ENCODE measurements at regions not wholly inside any gene's neighbourhood (a gene's known extent, or its start where the extent isn't known, plus 50 kb on each side); places are given as distances from the start of the nearest gene placed in this dataset.
"Not testable (repeated sequence)": the region's sequence is repeated elsewhere in the genome, so short reads cannot be mapped to it uniquely, and the experiment has no call there.

- DNase-seq (ENCODE audit: low spot score) = not testable (repeated sequence)
Observed at GRCh38 chr1:143842058-143842457, 129.7 kb downstream of the FAM72C start.

- DNase-seq (ENCODE audit: low spot score) = not testable (repeated sequence)
Observed at GRCh38 chr1:143839182-143839581, 132.6 kb downstream of the FAM72C start.

GRCh38 chr1:143838598-143838929 lies 133.2 kb downstream of the FAM72C start:
- not testable (repeated sequence) for DNase-seq (ENCODE audit: low spot score)

GRCh38 chr1:143837924-143838597 lies 133.7 kb downstream of the FAM72C start:
- DNase-seq (ENCODE audit: low spot score) = not testable (repeated sequence)

GRCh38 chr1:143833376-143833775 lies 138.4 kb downstream of the FAM72C start:
- DNase-seq (ENCODE audit: low spot score) = not testable (repeated sequence)

- not testable (repeated sequence) for DNase-seq (ENCODE audit: low spot score)
Observed at GRCh38 chr1:143832379-143832716, 139.4 kb downstream of the FAM72C start.

- not testable (repeated sequence) for DNase-seq (ENCODE audit: low spot score)
Observed at GRCh38 chr1:143831479-143832378, 140.1 kb downstream of the FAM72C start.

GRCh38 chr1:143826162-143826561 lies 145.6 kb downstream of the FAM72C start:
- not testable (repeated sequence) for DNase-seq (ENCODE audit: low spot score)

GRCh38 chr1:143824266-143824665 lies 147.5 kb downstream of the FAM72C start:
- not testable (repeated sequence) for DNase-seq (ENCODE audit: low spot score)

GRCh38 chr1:143820058-143820457 lies 151.7 kb downstream of the FAM72C start:
- not testable (repeated sequence) for DNase-seq (ENCODE audit: low spot score)

- DNase-seq (ENCODE audit: low spot score) = not testable (repeated sequence)
Observed at GRCh38 chr1:143816369-143816768, 155.4 kb downstream of the FAM72C start.

- DNase-seq (ENCODE audit: low spot score) = not testable (repeated sequence)
Observed at GRCh38 chr1:143805374-143805773, 166.4 kb downstream of the FAM72C start.

- DNase-seq (ENCODE audit: low spot score) = not testable (repeated sequence)
Observed at GRCh38 chr1:143804707-143805356, 167.0 kb downstream of the FAM72C start.

GRCh38 chr1:143803927-143804411 lies 167.8 kb downstream of the FAM72C start:
- peak; percentile 0 for DNase-seq (ENCODE audit: low spot score)

GRCh38 chr1:143803095-143803494 lies 168.7 kb downstream of the FAM72C start:
- not testable (repeated sequence) for DNase-seq (ENCODE audit: low spot score)

- not testable (repeated sequence) for DNase-seq (ENCODE audit: low spot score)
Observed at GRCh38 chr1:143799568-143800187, 172.1 kb downstream of the FAM72C start.

- not testable (repeated sequence) for DNase-seq (ENCODE audit: low spot score)
Observed at GRCh38 chr1:143796369-143796768, 175.4 kb downstream of the FAM72C start.

GRCh38 chr1:143792047-143792937 lies 179.5 kb downstream of the FAM72C start:
- DNase-seq (ENCODE audit: low spot score) = not testable (repeated sequence)

GRCh38 chr1:143786381-143786780 lies 185.4 kb downstream of the FAM72C start:
- DNase-seq (ENCODE audit: low spot score) = not testable (repeated sequence)

- DNase-seq (ENCODE audit: low spot score) = not testable (repeated sequence)
Observed at GRCh38 chr1:143785883-143786282, 185.9 kb downstream of the FAM72C start.

Data from AG08396 (cell line).